Tongue (tissue), 1 donor: ENCODE measurements at regions not wholly inside any gene's neighbourhood (a gene's known extent, or its start where the extent isn't known, plus 50 kb on each side); places are given as distances from the start of the nearest gene placed in this dataset.
A peak's percentile ranks its signal among the peaks of the same experiment; 100 is the strongest.
"Not testable (repeated sequence)": the region's sequence is repeated elsewhere in the genome, so short reads cannot be mapped to it uniquely, and the experiment has no call there.

ENCODE experiments used
- DNase-seq: peaks from one replicate; pipeline ENCODE4 v3.0.0-alpha.2; 2015

DNA sequence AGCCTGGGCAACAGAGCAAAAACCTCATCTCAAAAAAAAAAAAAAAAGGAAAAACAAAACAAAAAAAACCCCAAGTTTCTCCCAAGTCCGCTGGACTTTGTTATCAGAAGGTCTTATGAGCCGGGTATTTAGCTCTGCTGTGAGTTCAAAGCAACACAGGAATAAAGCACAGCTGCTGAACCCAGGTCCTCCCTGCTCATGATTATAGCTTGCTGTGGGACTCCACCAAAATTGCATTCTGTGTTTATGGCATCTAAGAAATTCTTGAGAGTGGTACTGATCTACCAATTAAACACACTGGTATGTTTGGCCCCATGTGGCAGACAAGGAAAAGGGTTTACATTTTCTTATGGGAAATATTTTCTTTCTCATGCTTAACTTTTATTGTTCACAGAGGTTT lies 93.6 kb upstream of the NEDD9 start:
- DNase-seq, result no peak

DNA sequence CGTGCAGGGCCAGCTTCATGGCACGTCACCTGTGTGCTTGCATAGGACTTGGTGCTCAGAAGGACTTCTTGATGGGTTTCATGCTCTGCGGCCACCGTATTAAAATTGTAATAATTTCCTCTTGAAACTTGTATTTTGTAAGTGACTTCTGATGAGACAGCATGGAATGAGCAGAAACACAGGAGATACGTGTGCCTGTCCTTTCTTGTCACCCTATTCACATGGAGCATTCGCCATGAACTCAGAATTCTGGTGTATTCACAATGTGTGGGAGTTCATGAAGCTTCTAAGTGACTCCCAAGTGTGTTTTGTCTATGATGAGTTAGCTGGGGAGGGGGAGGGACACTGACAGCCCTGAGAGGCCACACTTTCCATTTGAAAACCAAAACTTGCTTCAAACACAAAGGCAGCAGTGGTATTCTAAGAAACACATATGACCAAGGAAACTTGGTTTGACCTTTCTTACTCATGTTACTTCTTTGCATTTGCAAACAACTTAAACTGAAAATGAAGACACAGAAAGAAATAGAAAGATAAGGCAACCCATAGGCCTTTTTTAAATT lies 92.1 kb upstream of the NEDD9 start:
- DNase-seq, result no peak

DNA sequence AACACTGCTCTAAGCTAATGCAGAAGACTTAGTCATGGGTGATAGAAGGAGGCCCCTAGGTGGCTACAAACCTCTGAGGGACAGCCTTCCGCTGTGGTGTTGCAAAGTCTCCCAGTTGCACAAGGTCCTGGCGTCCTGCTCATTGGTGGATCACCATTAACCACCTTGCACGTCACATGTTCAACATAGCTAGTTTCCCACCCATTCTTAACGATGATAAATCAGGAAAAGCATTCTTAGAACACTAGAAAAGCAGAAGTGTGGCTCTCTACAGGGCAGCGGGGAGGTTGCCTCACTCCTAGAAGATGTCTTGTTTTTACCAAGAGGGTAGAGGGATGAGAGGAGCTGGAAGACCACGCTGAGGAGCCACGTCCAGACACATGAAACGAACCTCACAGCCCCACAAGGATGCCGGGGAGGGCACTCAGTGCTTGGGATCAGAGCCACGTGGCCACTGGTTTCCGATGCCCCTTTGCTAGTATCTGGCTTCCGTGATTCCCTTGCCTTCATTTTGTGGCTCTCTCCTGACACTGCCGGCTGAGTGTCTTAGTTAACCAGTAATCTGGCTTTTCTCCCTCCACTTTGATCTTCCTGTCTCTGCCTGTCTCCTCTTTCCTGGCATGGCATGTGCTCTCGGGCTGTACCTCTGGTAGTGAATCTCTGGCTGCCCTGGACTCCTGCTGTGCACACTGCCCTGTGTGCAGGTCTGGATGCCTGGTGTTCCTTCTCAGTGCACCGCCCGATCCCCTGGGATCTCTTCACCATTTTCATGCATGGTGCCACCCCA lies 91.4 kb upstream of the NEDD9 start:
- DNase-seq, result no peak

DNA sequence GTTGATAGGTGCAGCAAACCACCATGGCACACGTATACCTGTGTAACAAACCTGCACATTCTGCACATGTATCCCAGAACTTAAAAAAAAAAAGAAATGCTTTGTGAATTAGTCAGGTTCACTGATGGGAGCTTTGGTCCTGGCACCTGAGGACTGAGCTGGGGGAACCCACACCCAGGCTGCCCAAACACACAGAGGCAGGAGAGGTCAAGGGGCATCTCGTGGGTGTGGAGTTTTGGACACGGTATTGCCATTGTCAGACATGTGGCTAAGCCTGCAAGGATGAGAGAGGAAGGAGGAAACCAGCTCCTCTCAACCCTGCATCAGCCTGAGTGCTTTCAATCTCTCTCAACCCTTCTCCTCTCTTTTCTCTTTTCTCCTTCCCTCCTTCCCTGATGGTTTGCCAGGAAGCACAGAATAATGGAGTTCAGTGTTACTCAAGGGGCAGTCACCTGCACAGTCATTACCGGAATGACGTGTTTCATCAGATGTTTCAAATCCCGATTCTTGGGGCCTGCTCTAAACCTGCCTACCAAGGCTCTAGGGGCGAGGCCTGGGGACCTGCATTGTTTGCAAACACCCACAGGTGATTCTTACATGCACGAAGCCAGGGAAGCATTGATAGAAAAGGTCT lies 89.9 kb upstream of the NEDD9 start:
- DNase-seq, result no peak

DNA sequence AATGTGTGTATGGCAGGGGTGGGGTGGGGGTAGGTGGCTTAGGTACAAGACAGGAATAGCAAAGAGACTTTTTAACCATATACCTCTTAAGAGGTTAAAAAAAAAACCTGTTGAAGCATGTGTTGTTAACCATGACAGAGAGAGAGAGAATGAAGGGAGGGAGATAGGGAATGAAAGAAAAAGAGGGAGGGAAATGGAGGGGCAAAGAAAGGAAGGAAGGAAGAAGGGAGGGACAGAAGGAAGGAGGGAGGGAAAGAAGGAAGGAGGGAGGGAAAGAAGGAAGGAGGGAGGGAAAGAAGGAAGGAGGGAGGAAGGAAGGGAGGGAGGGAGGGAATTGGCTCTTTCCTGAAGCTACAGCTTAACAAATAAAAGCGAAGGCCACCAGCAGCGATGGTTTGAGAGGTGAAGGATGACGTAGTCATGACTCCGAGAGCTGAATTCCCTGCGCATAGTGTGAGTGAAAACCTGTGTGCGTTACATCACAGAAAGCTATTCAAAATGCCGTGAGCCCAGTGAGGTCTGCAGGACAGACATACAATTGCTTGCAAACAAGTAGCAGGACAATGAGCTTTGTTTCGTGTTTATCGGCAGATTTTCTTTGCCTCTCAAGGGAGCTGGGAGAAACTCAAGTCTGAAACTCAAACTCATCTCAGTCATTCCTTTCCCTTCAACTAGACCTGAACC lies 88.6 kb upstream of the NEDD9 start:
- peak; percentile 26 for DNase-seq

DNA sequence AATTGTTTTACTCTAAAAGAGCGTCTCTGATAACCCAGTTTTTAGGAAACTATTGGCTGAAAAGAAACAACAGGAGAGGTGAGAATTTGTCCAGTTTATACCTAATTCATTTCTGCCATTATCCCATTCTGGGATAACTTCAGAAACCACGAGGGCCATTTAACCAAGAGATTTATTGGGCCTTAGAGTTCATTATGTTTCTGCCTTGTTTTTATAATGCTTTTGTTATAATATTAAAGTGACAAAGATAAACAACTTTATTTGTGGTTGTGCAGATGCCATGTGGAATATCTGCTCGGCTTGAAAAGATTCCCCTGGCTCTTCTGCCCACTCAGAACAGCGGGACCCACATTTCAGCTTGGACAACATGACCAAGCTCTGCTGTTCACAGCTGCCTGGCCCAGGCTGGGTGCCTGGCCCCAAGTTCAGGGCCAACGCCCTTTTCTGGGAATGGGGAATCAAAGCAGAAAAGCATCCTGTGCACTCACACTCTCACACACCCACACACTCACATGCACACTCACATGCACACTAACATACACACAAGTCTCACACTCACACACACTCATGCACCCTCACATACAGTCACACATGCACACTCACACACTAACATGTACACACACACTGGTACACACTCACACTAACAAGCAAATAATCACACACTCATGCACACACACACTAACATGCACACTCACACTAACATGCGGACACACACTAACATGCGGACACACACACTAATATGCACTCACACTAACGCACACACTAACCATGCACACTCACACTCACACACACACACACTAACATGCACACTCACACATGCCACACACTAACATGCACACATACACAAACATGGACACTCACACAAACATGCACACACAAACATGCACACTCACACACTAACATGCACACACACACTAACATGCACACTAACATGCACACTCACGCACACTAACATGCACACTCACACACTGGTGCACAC lies 86.7 kb upstream of the NEDD9 start:
- DNase-seq, result no peak

DNA sequence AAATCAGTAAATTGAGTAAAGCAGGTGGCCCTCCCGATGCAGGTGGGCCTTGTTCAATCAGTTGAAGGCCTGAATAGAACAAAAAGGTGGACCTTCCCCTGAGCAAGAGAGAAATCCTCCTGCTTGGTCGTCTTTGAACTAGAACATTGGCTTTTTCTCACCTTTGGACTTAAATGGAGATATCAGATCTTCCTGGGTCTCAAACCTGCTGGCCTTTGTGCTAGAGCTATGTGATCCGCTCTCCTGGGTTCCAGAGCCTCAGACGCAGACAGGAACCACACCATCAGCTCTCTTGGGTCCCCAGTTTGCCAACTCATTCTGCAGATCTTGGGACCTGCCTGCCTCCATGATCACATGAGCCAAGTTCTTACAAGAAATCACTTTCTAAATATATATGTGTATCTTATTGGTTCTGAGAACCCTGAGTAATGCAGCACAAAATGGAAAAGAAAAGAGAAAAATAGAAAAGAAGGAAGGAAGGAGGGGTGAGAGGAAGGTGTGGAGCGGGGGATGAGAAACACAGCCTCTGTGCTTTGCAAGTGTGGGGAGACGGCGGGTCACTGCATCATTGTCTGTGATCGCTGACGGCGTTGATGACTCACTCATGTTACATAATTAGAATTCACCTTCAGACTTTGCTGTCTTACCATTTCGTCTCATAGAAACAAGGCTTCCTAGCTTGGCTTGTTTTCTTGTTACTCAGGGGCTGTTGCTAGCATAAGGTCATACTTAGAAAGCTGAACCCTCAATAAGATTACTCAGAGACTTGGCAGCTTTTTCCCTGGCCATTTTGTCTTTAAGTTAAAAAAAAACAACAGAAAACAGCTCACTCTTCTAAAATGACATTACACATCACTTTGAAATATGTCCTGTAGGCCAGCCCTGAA lies 85.7 kb upstream of the NEDD9 start:
- peak; percentile 82 for DNase-seq

DNA sequence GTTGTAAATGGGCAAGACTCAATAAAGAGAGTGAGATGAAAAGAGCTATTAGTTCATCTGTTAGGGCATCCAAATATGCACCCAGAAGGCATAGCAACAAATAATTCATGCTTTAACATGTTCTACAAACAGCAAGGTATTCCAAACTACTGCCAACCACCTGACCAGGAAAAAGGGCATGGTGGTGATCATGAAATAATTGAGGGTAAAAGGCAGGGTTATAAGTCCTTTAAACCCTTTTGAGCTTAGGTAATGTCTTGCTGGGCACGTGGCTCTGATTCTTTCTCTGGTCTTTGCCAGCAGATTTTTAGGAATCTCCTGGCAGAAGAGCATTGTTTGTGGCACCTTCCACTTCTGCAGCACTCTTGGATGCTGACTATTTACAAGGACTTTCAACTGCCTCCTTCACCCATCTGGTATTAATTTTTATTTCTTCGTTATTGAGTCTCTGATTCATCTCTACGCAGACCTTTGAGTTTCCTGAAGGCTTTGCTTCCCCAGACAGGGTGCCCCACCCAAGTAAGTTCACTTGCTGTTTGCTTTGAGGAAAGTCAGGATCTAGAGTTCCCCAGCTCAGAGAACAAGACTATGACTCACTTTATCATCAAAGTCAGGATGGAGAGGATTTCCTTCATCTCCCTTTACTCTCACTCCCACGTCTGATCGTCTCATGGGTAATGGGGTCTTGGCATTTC lies 83.4 kb upstream of the NEDD9 start:
- no peak for DNase-seq

DNA sequence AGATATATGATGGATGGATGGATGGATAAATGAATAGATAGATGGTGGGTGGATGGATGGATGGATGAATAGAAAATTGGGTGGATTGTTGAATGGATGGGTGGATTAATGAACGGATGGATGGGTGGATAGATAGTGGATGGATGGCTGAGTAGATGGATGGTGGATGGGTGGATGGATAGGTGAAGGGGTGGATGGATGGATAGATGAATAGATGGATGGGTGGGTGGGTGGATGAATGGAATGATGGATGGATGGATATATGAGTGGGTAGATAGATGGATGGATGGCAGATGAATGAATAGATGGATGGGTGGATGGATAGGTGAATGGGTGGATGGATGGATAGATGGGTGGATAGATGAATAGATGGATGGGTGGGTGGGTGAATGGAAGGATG lies 80.7 kb upstream of the NEDD9 start:
- no peak for DNase-seq

DNA sequence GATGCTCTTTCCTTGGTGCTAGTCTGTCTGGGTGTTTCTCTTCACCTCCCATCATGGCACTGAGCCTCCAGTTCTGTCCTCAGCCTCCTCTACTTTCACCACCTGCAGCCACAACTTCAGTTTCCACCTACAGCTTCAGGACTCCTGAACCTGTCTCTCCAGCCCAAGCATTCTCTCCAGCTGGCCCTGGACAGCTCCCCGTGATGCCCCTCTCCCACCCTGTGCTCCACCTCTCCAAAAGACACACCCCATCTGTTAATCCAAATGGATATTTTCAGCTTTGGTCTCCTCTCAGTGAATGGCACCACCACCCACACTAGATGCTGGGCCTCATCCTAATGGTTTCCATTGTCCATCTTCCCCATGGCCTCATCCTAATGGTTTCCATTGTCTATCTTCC lies 79.5 kb upstream of the NEDD9 start:
- no peak for DNase-seq

DNA sequence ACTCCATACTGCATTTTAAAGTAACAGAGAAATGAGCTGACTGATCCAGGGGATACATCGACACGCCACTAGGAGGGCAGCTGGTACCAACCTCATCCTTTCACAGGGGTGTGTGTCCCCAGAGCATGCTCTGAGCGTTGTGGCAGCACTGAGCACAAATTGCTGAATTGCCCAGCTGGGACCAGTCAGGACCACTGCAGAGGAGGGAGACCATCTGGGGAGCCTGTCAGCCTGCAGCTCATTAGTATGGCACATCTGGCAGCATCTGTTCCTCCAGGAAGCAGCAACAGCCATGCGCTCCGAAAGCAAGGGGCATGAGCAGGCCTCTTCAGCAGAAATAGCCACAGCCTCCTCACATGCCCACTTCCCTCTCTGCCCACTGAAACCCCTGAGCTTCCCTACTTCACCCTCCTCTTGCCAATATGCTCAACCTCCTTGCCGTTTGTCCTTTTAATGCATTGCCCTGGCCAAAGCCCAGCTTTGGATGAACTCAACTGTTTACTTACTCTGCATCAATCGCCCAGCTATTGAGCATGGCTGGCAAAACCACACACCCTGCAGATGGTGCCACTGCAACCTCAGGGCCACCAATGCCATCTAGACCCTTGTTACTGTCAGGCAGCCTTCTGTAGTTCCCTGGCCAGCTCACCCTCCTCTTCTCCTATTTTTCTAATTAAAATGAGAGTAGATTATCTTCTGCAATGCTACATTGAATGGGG lies 77.6 kb upstream of the NEDD9 start:
- peak; percentile 45 for DNase-seq

DNA sequence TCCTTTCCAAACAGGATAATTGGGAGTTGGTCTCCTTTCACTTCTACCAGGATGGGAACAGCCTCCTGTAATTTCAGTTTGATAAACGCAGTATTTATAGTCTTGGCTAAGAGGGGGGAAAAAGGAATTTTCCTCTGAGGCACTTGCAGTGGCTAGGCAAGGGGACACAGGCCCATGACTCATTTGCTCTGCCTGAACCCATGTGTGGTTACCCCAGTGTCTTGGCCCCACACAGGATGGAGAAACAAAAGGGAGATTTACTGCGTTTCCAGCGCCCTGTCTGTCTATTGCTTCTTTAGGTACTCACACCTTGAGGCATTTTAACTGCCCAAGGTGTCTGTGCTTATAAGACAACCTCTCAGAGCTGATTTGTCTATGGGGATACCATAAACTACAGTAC lies 74.8 kb upstream of the NEDD9 start:
- no peak for DNase-seq

DNA sequence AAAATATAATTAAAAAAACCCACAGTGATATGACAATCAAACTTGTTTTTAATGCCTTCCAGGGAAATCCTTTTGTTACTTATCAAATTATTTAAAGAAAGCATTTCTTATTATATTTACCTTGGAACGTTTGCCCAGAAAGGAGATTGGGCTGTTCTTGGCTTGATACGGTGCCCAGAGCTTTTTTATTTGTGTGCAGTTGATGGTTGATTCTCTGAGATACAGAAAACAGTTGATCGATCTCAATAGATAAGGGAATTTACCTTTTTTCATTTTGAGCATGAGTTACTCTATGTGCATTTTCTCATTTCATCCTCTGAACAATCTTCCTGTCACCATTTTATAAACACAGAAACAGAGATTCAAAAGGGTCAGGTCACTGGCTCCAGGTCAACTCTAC lies 72.5 kb upstream of the NEDD9 start:
- no peak for DNase-seq

DNA sequence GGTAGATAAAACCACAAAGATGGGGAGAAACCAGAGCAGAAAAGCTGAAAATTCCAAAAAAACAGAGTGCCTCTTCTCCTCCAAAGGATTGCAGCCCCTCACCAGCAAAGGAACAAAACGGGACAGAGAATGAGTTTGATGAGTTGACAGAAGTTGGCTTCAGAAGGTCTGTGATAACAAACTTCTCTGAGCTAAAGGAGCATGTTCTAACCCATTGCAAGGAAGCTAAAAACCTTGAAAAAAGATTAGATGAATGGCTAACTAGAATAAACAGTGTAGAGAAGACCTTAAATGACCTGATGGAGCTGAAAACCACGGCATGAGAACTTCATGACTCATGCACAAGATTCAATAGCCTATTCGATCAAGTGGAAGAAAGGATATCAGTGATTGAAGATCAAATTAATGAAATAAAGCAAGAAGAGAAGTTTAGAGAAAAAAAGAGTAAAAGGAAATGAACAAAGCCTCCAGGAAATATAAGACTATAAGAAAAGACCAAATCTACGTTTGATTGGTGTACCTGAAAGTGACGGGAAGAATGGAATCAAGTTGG lies 67.5 kb upstream of the NEDD9 start:
- DNase-seq, result not testable (repeated sequence)

DNA sequence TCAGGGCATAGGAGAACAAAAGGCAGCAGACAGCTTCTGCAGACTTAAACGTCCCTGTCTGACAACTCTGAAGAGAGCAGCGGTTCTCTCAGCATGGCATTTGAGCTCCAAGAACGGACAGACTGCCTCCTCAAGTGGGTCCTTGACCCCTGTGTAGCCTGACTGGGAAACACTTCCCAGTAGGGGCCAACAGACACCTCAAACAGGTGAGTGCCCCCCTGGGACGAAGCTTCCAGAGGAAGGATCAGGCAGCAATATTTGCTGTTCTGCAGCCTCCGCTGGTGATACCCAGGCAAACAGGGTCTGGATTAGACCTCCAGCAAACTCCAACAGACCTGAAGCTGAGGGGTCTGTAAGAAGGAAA lies 66.9 kb upstream of the NEDD9 start:
- DNase-seq, result not testable (repeated sequence)

DNA sequence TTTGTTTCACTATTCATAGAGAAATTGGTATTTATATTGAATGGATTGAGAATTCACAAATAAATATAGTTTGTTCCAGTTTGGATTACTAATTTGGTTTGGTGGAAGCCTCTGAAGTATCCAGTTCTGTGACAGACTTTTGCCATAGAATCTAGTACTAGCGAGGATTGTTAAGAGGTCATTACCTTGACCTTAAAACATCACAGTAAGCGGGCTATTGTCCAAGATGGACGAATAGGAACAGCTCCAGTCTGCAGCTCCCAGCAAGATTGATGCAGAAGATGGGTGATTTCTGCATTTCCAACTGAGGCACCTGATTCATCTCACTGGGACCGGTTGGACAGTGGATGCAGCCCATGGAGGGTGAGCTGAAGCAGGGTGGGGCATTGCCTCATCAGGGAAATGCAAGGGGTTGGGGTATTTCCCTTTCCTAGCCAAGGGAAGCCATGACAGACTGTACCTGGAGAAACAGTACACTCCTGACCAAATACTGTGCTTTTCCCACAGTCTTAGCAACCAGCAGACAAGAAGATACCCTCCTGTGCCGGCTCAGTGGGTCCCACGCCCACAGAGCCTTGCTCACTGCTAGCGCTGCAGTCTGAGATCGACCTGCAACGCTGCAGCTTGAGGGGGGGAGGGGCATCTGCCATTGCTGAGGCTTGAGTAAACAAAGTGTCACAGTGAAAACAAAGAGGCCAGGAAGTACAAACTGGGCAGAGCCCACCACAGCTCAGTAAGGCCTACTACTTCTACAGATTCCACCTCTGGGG lies 66.4 kb upstream of the NEDD9 start:
- DNase-seq, result no peak

DNA sequence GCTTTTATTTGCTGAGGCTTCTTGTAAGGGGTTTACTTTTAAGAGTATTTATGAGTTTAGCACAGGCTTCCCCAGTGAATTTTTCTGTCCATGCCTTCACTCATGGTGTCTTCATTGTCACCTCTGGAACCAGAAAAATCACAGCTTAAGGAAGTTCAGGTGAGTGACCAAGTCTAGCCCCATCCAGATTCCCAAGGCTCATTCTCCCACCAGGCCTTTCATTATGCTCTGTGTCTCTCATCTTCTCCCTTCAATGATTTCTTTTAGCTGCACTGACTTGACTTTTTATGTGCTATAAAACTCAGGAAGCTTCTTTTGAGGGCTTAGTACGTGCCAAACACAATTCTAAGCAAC lies 64.9 kb upstream of the NEDD9 start:
- DNase-seq, result no peak
